ENCODE measurements at regions not wholly inside any gene's neighbourhood (a gene's known extent, or its start where the extent isn't known, plus 50 kb on each side); places are given as distances from the start of the nearest gene placed in this dataset.
"Not testable (repeated sequence)": the region's sequence is repeated elsewhere in the genome, so short reads cannot be mapped to it uniquely, and the experiment has no call there.

DNA sequence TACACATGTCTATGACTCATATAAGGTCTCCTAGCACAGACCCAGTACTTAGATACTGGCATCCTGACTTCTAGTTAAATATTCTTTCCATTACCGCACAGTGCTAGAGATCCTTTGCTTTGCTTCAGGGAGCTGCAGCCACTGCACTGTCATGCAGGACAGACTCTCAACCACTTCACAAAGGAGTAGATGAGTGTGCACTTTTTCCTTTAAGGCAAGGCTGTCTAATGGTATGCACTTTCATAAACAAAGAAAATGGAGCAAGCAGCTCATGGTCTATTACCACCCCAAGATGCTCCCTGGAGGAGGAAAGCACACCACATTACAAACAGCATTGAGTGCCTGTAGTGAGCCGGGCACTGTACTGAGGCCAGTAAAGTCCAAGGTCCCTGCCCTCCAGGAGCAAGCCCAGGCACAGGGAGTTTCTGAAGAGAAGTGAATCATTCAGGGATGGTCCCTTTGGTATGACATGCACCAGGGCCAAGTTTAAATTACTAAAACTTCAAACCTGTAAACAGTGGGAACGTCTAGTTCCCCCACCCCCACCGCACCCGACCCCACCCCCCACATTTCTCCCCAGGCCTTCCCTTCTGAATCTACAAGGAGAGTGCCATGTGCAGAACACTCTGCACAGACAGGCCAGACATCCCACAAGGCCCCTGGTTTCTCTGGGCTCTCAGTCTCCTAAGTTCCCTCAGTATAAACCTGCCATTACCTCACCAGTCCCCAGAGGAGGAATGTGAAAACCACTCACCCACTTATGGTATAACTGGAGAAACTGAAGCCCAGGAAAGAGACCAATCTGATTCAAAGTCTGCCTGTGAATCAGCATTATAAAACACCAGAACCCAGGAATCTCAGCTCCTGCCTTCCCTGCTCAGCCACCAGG is 107.8 kb upstream of the BCL6 start:
- no peak for DNase-seq (ENCODE audit: low read depth in 2 of 2)

DNA sequence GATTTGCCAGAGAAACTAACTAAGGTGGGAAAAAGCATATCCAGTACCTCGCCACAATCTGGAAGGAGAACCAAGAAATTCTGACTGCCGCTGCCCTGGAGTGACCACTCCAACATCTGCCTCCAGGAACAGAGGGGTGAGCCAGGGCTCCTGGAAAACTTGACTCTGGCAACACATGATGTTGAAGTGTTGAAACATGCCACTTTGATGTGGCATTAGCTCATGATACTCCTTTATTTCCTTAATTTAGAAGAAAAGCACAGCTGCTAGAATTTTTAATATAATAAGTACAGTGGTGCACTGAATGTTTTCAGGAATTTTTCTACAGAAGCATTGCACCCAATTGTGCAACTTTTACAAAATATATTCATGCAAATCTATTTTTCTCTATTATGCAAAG is 109.9 kb upstream of the BCL6 start:
- no peak for DNase-seq (ENCODE audit: low read depth in 2 of 2)

DNA sequence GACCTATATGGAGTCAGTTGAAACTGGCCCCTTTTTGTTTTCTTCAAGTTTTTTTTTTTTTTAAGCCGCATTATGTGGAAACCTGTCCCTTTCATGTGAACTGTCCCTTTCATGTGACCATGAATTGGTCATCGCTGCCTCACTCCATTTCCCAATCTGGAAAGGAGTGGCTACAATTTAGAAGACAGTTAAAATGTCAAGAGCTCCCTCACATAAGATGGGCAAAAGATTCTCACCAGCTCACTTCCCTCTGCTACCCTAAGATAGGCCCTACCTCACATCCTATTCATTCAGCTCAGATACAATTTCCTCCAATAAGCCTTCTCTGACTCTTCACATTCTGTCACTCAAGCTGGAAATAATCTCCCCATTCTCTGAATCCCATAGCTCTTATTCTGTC is 111.3 kb upstream of the BCL6 start:
- no peak for DNase-seq (ENCODE audit: low read depth in 2 of 2)

DNA sequence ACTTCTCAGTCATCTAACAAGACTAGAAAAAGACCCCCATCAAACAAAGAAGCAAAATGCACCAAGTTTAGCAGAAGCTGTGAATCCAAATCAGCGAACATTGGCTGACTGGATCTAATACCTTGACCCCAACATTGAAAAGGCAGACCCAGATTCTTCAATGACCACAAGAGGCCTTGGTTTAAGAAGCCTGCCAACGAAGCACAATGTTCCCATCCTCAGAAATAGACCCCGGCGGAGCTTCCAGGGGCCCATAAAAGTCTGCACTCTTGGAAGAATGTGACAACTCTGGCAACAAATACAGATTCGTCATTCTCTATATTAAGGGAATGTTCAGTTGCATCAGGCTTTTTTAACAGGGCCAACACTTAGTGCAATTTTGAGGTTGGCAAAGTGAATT is 112.8 kb upstream of the BCL6 start:
- DNase-seq (ENCODE audit: low read depth in 2 of 2) = no peak

DNA sequence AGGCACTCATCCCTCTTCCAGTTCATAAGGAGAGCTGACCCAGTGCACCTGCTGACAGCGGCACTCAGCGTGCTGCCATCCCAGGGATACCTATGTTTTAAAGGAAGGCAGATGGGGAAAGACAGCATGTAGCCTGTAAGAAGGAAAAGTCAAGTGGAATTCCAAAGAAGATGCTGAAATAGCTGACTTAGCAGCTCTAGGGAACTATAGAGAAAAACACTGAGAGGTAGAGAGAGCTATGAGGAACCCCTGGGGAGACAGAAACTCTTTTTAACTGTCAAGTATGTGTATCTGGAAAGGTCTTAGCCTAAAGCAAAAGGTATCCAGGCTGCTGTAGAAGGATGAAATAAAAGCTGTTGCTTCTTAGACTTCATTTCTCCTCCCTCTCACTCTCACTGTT is 113.4 kb upstream of the BCL6 start:
- DNase-seq (ENCODE audit: low read depth in 2 of 2) = no peak

DNA sequence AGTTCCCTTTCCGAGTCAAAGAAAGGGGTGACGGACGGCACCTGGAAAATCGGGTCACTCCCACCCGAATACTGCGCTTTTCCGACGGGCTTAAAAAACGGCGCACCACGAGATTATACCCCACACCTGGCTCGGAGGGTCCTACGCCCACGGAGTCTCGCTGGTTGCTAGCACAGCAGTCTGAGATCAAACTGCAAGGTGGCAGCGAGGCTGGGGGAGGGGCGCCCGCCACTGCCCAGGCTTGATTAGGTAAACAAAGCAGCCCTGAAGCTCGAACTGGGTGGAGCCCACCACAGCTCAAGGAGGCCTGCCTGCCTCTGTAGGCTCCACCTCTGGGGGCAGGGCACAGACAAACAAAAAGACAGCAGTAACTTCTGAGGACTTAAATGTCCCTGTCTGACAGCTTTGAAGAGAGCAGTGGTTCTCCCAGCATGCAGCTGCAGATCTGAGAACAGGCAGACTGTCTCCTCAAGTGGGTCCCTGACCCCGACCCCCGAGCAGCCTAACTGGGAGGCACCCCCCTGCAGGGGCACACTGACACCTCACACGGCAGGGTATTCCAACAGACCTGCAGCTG is 117.5 kb upstream of the BCL6 start:
- DNase-seq (ENCODE audit: low read depth in 2 of 2) = not testable (repeated sequence)

DNA sequence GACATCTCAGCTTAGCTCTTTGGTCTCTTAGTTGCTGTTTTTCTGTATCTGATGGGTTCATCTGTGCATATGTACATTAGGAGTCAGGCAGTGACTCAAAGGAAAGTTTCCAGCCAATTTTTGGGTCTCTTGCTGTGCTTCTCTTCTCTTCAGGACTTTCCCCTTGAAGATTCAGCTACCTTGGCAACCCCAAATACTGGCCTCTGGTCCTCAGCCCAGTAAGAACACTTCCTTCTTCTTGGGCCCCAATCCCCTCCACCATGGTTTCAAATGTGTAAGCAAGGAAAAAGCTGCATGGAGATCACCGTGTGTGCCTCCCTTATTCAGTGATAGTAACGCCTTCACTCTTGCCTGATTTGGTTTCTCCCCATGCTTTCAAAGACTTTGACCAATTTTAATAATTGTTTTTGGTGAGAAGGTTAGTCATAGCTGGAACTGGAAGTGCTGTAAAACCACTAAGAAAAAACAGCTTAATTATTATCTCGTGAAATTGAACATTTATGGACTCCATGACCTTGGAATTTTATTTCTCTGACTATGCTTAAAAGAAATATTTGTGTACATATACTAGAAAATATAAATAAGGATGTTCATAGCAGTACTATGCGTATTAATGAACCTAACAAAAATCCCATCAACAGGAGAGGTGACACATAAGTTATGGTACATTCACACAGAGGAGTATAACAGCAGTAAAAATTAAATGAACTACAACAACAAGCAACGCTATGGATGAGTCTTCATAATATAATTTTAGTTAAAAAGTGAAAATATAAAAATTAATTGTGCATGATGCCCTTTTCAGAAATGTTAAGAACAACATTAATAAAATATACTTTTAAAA is 125.3 kb upstream of the BCL6 start:
- DNase-seq (ENCODE audit: low read depth in 2 of 2) = peak; percentile 11 to 36

DNA sequence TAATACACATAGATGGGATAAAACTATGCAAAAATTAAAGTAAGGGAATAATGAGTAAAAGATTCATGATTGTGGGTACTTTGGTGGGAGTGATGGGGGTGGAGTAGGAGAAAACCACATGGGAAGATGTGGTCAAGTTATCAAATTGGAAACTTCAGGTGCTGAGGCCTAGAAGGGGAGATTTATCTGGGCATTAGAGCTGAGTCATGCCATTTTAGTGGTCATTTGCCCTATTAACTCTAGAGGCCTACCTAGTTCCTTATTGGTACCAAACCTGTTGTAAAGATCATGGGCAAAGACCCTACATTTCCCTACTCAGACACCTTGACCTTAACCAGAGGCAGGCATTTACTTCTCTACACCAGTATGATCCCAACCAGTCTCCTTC is 125.9 kb upstream of the BCL6 start:
- no peak for DNase-seq (ENCODE audit: low read depth in 2 of 2)

DNA sequence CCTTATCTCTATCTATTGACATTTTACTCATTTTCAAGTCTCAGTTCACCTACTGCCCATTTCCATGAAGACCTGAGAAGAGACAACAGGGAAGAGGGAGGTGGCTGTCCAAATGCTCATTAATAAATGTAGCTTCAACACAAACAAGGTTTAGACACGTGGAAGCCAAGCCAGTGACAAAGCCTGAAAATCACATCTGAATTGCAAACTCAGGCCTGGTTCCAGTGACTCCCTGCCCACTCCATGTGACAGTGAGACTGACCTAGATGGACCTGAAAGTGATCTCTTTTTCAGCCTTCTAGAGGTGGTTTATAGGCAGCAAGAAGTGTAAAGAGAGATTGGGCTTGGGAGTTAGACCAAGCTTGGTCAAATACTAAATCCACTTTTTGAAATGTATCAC is 126.6 kb upstream of the BCL6 start:
- DNase-seq (ENCODE audit: low read depth in 2 of 2) = no peak

DNA sequence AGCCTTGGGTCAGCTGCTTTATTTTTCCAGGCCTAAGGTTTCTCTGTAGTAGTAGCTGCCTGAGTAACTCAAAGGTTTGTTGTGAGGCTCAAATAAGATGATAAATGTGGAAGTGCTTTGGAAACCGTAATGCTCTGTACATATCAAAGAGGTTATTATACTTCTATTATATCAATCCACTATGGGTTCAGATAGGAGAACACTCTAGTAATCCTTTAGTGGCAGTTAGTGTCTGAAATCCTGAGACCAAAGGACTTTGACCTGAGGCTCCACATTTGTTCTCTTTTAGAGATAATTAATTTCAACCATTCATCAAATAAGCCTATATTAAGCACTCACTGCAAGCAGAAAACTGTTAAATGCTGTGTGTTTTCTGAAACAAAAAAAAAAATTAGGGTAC is 128.6 kb upstream of the BCL6 start:
- DNase-seq (ENCODE audit: low read depth in 2 of 2) = no peak

DNA sequence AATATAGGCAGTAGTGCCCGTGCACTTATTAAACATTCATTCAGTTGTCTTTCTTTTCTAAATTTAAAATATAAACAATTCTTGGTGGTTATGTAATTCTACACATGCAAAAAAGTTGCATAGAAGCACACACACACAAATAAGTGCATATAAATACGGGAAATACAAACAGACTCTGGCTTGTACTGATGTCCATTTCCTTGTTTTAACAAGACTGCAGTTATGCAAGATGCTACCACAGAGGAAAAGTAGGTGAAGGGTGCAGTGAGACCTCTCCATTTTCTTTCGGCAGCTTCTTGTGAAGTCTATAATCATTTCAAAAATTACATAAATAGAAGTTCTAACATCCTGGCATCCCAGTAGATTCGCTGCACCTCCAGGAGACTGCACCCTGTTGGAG is 130.6 kb upstream of the BCL6 start:
- DNase-seq (ENCODE audit: low read depth in 2 of 2) = no peak

DNA sequence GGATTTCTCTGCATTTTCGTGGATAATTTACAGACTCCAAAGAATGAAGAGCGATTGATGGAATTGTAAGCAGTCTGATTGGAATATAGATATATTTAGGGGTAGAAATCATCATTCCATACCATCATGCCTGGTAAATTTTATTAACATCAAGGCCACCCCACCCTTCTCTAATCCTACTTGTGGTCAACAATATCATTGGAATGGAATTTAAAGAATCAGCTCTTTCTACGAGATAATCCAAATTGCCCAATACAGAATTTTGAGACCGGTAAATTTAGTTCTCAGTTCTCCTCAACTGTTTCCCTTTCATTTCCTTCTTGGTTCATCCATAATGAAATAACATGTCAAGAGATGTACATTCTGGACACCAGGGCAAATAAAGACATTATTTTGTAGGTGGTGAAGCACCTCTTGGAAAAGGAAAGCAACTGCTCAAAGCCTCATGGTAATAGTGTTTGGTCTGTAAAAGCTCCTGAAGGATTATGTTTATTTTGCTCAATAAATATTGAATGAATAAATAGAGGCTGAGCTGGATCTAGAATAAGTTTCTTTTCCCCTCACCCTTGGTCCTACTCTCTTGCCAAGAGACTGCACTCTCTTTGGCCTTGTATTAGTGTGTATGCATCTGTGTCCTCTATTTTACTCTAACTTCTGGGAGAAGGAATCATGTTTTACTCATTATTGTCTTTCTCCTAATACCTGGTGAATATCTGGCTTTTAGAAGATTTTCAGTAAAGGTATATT is 133.7 kb upstream of the BCL6 start:
- no peak for DNase-seq (ENCODE audit: low read depth in 2 of 2)

DNA sequence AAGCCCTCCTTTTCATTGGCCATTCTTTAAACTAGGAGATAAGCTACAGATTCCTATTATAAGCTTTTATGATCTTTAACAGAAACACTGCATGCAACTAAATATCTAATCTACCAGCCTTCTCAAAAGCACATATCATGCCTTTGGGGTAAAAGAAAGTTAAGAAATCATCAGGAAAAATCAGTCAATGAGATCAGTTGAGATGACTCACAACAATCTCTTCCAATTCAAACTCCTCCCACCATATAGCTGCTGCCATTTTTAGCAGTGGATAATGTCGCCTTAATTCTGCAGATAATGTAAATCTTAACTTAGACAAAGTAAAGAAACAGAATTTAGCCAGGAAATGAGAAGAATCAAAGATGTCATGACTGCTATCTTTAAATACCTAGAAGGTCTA is 135.2 kb upstream of the BCL6 start:
- no peak for DNase-seq (ENCODE audit: low read depth in 2 of 2)

DNA sequence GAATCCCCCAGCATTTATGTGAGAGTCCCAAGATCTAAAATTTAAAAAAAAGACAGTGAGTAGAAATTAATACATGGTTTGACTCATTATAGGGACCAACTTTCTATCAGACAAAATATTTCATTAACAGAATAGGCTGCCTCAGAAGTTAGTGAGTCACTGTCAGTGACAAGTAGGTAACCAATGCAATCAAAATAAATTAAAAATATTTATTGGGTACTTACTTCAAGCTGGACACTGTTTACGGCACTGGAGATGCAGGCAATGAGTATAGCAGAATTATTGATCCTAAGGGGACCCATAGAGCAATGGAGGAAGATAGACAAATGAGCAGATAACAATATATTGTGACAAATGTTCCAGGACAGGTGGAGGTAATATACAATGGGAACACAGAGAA is 135.6 kb upstream of the BCL6 start:
- no peak for DNase-seq (ENCODE audit: low read depth in 2 of 2)

DNA sequence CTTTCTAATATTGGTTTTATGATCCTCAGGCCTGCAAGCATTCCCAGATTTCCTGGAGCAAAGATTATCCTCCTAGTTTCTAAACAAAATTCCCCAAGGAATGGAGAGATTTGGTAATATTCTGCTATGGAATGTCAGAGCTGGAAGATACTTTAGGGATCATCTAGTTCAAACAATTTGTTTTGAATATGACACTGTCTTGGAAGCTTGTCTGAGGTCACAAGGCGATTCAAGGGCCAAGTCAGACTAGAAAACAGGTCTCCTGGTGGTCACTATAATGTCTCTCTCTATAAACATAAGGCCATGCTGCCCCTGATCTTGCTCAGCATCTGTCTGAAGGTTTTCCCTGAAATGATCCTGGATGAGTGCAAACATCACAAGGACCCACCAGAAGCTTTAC is 143.4 kb upstream of the BCL6 start:
- DNase-seq (ENCODE audit: low read depth in 2 of 2) = no peak

DNA sequence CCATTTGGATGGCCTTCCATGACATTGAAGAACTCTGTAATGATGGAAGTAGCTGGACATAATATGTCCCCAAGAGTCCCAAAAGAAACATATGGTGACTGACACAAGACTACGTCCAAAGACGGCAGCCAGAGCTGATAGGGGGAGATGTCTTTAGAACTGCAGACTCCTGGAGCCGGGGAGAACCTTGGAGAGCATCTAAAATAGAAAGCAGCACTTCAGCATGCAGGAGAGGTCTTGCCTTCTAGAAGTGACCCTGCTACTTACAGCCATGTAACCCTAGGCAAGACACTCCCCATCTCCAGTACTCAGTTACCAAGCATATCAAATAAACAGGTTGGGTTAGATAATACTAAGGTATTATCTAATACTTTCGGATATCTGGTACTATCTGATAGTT is 143.8 kb upstream of the BCL6 start:
- no peak for DNase-seq (ENCODE audit: low read depth in 2 of 2)

DNA sequence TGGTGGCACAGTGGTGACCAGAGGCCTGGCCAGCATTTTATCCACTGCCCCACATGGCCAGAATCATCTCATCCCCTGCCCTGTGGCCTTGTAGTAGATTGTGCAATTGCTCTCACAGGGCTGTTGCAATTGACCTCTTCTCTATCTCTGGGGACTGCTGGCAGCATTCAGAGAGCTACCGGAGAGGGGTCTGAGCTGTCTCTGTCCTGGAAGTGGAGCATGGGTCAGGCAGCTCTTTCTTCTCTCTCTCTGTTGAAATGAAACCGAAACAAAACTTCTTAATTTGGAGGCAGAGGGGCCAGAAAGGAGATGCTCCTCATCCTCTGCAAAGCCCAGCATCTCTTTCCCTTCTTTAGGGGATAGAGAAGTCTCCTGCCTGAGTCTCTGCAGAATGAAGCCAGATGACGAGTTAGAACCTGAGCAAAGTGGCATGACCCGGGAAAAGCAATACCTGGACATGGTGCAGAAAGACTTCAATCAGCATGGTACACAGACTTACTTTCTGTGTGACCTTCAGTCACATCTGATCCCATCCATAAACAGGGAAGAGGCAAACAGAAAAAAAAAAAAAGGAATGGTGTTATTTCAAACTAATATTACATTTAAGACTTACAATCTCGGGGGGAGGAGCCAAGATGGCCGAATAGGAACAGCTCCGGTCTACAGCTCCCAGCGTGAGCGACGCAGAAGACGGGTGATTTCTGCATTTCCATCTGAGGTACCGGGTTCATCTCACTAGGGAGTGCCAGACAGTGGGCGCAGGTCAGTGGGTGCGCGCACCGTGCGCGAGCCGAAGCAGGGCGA is 144.5 kb upstream of the BCL6 start:
- no peak for DNase-seq (ENCODE audit: low read depth in 2 of 2)

DNA sequence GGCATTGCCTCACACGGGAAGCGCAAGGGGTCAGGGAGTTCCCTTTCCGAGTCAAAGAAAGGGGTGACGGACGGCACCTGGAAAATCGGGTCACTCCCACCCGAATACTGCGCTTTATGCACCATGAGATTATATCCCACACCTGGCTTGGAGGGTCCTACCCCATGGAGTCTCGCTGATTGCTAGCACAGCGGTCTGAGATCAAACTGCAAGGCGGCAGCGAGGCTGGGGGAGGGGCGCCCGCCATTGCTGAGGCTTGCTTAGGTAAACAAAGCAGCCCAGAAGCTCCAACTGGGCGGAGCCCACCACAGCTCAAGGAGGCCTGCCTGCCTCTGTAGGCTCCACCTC is 145.1 kb upstream of the BCL6 start:
- DNase-seq (ENCODE audit: low read depth in 2 of 2) = not testable (repeated sequence)

DNA sequence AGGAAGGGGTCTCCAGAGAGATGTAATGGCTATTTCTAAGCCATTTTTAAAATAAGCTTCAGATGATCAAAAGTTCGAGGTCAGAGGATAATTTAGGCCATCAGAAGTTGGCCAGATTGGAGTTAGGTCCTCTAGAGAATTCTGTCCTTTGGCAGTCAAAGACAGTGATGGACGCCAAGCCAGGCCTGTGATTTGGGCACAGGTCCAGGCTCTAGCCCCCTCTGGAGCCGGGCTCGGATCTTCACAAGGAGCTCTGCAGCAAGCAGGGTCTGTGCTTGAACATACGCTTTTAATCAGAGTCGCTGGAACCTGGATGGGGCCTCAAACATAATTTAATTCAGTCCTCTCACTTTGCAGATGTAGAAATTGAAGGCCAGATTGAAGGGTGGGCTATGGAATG is 151.4 kb upstream of the BCL6 start:
- DNase-seq (ENCODE audit: low read depth in 2 of 2) = no peak

DNA sequence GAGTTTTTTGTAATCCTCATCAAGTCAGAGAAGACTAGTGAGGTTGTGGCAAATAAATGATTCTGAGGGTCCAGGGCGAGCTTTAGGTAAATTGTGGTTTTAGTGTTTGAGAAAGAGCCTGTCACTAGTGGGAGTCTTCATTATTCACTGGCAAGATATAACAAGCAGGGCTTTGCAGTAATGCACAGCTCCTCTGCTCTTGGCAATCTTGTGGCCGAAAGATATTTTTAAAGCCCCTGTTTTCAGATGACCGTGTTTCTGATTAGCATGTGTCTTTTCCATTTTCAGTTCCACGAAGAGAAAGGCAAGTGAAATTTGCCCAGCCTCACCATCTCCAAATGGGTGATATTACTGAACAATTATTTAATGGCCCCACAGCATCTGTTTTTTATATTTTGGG is 154.0 kb upstream of the BCL6 start:
- no peak for DNase-seq (ENCODE audit: low read depth in 2 of 2)

DNA sequence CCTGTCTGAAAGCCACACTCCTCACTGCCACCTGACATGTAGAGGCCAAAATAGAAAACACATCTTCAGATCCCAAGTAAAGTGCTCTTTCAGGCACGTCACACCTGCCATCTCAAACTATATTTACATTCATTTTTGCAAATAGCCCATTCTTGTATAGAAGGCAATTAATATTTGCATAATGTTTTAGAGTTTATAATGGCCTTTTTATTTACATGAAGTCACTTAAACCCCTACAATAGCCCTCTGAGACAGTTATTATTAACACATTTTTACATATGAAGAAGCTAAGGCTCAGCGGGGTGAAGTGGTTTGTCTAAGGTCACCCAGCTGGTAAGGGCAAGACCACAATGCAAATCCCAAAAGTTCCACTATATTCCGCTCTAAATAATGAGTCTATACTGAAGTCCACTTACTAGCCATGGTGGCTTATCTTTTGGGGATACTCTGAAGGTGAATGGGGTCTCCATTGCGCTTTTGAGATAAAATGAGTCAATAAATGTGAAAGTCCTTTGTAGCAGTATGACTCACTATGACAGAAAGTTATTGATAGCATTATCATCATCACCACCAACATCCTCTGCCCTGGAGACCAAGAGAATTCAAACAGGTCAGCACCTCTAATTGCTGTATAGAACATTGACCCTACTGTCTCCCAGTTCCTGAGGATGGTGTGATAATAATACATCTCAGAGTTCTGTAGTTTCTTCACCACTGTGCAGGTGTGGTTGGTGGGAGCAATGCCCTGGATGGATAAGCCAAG is 155.9 kb upstream of the BCL6 start:
- no peak for DNase-seq (ENCODE audit: low read depth in 2 of 2)

All from stimulated activated CD8-positive, alpha-beta memory T cell treated with anti-CD3 and anti-CD28 coated beads, Interleukin-15, amount 100 ng/mL, for 48 hours (primary cell).